Chondrocyte (in vitro differentiated cells): ENCODE measurements at regions not wholly inside any gene's neighbourhood (a gene's known extent, or its start where the extent isn't known, plus 50 kb on each side); places are given as distances from the start of the nearest gene placed in this dataset.

Source experiments
- DNase-seq: peaks from one replicate; pipeline ENCODE4 v3.0.0; 2021; ENCODE audit warnings: mixed read lengths, low spot score
- H3K27ac Mint-ChIP-seq: one replicate; pipeline ENCODE4 v1.8.0; 2021; ENCODE audit warnings: mild to moderate bottlenecking, moderate library complexity, mixed read lengths; ENCODE audit not compliant: unreplicated experiment
- H3K27me3 Mint-ChIP-seq: 2 replicates; pipeline ENCODE4 v1.8.0; 2021; ENCODE audit warnings: low read depth, mixed read lengths
- H3K36me3 Mint-ChIP-seq: 2 replicates; pipeline ENCODE4 v1.8.0; 2021; ENCODE audit warnings: low read depth, mixed read lengths
- H3K4me1 Mint-ChIP-seq: 2 replicates; pipeline ENCODE4 v1.8.0; 2021; ENCODE audit warnings: low read depth, mild to moderate bottlenecking, mixed read lengths
- H3K4me3 Mint-ChIP-seq: one replicate; pipeline ENCODE4 v1.8.0; 2021; ENCODE audit warnings: mild to moderate bottlenecking, moderate library complexity, mixed read lengths; ENCODE audit not compliant: unreplicated experiment
- H3K9me3 Mint-ChIP-seq: 2 replicates; pipeline ENCODE4 v1.8.0; 2021; ENCODE audit warnings: low read depth, mixed read lengths
- TF ChIP-seq, protein P1 (sequence below): fragments of 200-600 bp; sonication (generic); IDR thresholded peaks from 2 replicates; pipeline ENCODE4 v1.5.0; 2021; ENCODE audit warnings: antibody characterized with exemption, mild to moderate bottlenecking, moderate library complexity

DNA sequence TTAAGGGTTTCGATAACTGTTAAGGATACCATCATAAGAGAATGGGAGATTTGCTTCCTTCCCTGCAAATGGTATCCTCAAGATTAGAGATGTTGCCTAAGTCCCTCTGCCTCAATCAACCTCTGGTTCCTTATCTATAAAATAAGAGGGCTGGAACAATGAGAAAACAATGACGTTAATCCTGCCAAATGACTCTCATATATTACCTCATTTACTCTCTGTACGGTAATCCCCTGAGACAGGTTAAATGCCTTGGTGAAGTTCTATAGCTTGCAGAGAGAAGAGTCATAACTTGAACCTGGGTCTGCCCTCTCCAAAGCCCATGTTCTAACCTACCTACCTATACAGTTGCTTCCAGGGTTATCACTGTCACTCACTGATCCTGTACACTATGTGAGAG, 100.2 kb upstream of the OTUD4 start:
- Mint-ChIP-seq H3K27me3 (no peaks in the 10 kb centered on the region), H3K4me1 (peaks cover 17% of the 10 kb centered on the region), H3K27ac (no peak overlapping the region), H3K9me3 (no peaks in the 10 kb centered on the region), H3K4me3 (no peak overlapping the region), H3K36me3 (no peaks in the 10 kb centered on the region)
- TF ChIP-seq, protein P1, sequence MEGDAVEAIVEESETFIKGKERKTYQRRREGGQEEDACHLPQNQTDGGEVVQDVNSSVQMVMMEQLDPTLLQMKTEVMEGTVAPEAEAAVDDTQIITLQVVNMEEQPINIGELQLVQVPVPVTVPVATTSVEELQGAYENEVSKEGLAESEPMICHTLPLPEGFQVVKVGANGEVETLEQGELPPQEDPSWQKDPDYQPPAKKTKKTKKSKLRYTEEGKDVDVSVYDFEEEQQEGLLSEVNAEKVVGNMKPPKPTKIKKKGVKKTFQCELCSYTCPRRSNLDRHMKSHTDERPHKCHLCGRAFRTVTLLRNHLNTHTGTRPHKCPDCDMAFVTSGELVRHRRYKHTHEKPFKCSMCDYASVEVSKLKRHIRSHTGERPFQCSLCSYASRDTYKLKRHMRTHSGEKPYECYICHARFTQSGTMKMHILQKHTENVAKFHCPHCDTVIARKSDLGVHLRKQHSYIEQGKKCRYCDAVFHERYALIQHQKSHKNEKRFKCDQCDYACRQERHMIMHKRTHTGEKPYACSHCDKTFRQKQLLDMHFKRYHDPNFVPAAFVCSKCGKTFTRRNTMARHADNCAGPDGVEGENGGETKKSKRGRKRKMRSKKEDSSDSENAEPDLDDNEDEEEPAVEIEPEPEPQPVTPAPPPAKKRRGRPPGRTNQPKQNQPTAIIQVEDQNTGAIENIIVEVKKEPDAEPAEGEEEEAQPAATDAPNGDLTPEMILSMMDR = no peak
- DNase-seq = no peak

DNA sequence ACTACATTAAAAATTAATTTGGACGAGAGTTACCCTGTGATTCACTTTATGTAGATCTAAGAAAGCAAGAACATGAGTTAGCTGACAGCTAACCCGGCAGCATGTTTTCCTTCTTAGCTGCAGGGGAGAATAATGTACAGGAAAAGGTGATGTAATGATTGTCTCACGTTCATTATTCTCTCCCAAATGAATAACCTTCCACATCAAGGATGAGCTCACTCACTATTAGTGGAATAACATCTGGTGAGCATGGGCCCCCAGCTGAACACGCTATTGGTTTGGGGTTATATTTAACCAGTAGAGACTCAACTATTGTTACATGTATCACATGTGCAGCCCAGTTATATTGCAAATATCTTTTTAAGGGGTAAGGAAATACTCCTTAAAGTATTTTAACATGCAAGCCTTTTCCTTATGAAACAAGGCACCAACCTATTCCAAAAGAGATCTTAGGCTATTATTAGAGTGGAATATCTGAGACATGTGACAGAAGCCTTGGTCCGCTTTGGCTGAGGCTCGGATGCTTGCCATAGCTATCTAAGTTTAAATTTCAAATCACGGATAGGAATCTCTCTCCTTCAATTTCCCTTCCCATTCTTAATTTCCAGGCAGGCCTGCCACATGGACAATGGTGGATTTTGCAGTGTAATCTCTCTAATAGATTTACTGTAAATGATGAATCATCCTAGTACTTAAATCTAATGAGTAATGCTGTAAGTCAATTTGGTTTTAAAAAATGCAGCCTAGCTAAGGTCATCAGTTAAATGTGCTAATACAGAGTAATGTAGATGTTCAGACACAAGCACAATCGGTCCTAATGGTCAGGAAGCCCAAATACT, 99.0 kb upstream of the OTUD4 start:
- H3K27ac Mint-ChIP-seq = peak overlapping the region; percentile 75
- no peaks in the 10 kb centered on the region for H3K27me3 Mint-ChIP-seq
- no peak overlapping the region for H3K4me3 Mint-ChIP-seq
- DNase-seq = no peak
- no peaks in the 10 kb centered on the region for H3K9me3 Mint-ChIP-seq
- peaks cover 17% of the 10 kb centered on the region for H3K4me1 Mint-ChIP-seq
- no peaks in the 10 kb centered on the region for H3K36me3 Mint-ChIP-seq
- TF ChIP-seq, protein P1 = no peak

DNA sequence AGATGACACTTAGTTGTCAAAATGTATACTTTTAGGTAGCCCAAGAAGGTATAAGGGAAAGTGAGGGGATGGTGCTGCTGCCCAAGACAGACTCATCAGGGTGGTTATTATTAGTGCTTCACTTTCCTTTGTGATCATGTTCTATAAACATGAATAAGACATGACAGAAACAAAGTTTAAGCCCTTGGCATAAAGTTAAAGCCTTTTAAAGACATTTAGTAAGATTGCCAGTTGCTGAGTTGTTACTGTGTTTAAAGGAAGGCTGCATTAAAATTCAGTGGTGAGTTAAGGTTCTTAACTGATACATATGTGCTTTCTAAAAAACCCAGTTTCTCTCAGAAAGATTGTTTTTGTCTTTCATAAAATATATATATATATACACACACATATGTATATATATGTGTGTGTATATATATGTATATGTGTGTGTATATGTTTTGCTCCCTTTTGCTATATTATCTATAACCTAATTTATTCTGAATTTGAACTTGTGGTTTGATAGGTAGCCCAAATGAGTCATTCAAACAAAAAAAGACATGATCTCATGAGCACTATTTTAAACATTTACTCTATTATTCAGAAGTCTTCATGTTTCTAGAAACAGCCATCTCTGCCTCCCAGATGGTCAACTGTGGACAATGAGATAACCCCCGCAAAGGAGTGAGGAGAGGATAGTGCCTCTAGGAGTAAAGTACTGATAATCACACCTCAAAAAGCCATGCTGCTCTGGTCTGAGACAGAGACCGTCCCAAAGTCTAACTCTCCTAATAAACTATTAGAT, 98.1 kb upstream of the OTUD4 start:
- H3K36me3 Mint-ChIP-seq = no peaks in the 10 kb centered on the region
- H3K9me3 Mint-ChIP-seq = peaks cover 7% of the 10 kb centered on the region
- peaks cover 17% of the 10 kb centered on the region for H3K4me1 Mint-ChIP-seq
- H3K27me3 Mint-ChIP-seq = no peaks in the 10 kb centered on the region
- TF ChIP-seq, protein P1 = no peak
- H3K4me3 Mint-ChIP-seq = no peak overlapping the region
- H3K27ac Mint-ChIP-seq = peak overlapping the region; percentile 75
- DNase-seq = no peak

DNA sequence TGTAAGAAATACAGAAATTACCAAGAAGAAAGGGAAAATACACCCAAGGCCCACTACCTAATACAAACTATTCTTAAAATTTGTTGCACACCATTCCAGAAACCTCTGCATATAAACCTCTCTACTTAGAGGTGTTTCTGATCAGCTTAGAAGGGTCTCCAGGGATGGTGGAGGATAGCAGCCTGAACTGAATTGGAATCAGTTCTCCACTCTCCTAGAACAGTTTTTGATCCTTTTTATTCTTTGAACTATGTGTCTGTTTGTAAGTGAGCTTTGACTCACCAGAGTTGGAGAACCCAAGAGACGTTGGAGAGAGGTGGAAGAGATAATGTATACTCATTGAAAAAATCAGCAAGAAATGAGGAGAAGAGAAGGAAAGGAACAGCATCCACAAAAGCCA, 96.6 kb upstream of the OTUD4 start:
- no peak overlapping the region for H3K27ac Mint-ChIP-seq

DNA sequence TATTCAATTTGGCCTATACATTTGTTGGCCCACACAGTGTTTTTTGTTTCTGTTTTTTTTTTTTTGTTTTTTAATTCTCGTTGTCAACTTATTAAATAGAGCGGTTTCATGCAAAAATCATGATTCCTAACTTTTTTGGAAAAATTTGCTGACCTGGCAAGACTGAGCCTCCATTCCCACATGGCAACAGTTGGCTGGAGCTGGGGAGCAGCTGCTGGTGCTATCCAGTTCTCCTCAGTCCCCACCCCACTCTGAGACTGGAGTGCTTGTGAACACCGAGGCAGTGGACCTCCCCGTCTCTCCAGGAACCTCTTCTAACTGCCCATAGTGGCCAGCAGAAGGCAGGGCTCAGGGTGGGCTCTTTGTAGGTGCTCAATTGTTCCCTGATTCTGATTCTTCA, 95.7 kb upstream of the OTUD4 start:
- Mint-ChIP-seq H3K4me1 (peaks cover 17% of the 10 kb centered on the region), H3K4me3 (no peak overlapping the region), H3K36me3 (no peaks in the 10 kb centered on the region), H3K9me3 (peaks cover 13% of the 10 kb centered on the region), H3K27ac (no peak overlapping the region), H3K27me3 (no peaks in the 10 kb centered on the region)
- TF ChIP-seq, protein P1 = no peak
- DNase-seq = no peak

More for the DNA sequence above, 96.6 kb upstream of the OTUD4 start:
- peaks cover 13% of the 10 kb centered on the region for H3K9me3 Mint-ChIP-seq
- TF ChIP-seq, protein P1 = no peak
- H3K27me3 Mint-ChIP-seq = no peaks in the 10 kb centered on the region
- DNase-seq = no peak
- H3K4me1 Mint-ChIP-seq = peaks cover 17% of the 10 kb centered on the region
- no peak overlapping the region for H3K4me3 Mint-ChIP-seq
- H3K36me3 Mint-ChIP-seq = no peaks in the 10 kb centered on the region
